GM23338 (cell line): ENCODE measurements at regions not wholly inside any gene's neighbourhood (a gene's known extent, or its start where the extent isn't known, plus 50 kb on each side); places are given as distances from the start of the nearest gene placed in this dataset.

Source experiments
- ATAC-seq: fragments of 200-7000 bp; cut with Tn5 transposase; 3 replicates; pipeline ENCODE4 v1.9.1; 2020
- DNase-seq: peaks from one replicate; pipeline ENCODE4 v3.0.0-alpha.2; 2015; ENCODE audit warnings: low spot score
- H2AFZ ChIP-seq: fragments of 200-600 bp; sonication (generic); 2 replicates; pipeline ENCODE4 v1.8.0; 2016; ENCODE audit warnings: antibody characterized with exemption, mild to moderate bottlenecking, moderate library complexity
- H3F3A ChIP-seq: fragments of 200-600 bp; sonication (generic); replicated peaks from 2 replicates; pipeline ENCODE4 v1.8.0; 2017; ENCODE audit warnings: antibody characterized with exemption, mixed run types, low read depth
- H3K27ac ChIP-seq: fragments of 200-600 bp; sonication (generic); 2 replicates; pipeline ENCODE4 v1.6.1; 2016; ENCODE audit warnings: low read depth
- H3K27me3 ChIP-seq: fragments of 200-600 bp; sonication (generic); 2 replicates; pipeline ENCODE4 v1.8.0; 2016; ENCODE audit warnings: mild to moderate bottlenecking, mixed run types, moderate library complexity; ENCODE audit not compliant: insufficient read depth
- H3K36me3 ChIP-seq: fragments of 200-600 bp; sonication (generic); 2 replicates; pipeline ENCODE4 v1.8.0; 2016; ENCODE audit warnings: mild to moderate bottlenecking; ENCODE audit not compliant: insufficient read depth
- H3K4me1 ChIP-seq: fragments of 200-600 bp; sonication (generic); 2 replicates; pipeline ENCODE4 v1.8.0; 2016; ENCODE audit warnings: mild to moderate bottlenecking, moderate library complexity; ENCODE audit not compliant: insufficient read depth
- H3K4me2 ChIP-seq: fragments of 200-600 bp; sonication (generic); 2 replicates; pipeline ENCODE4 v1.7.1; 2017; ENCODE audit warnings: mixed run types
- H3K4me3 ChIP-seq: fragments of 200-600 bp; sonication (generic); 2 replicates; pipeline ENCODE4 v1.6.1; 2016; ENCODE audit warnings: mixed run types
- H3K79me2 ChIP-seq: fragments of 200-600 bp; sonication (generic); replicated peaks from 2 replicates; pipeline ENCODE4 v1.8.0; 2017; ENCODE audit warnings: mild to moderate bottlenecking; ENCODE audit not compliant: insufficient read depth
- H3K9me2 ChIP-seq: fragments of 200-600 bp; sonication (generic); 2 replicates; pipeline ENCODE4 v1.8.0; 2017; ENCODE audit not compliant: insufficient read depth
- H4K20me1 ChIP-seq: fragments of 200-600 bp; sonication (generic); replicated peaks from 2 replicates; pipeline ENCODE4 v1.8.0; 2017; ENCODE audit warnings: mild to moderate bottlenecking; ENCODE audit not compliant: insufficient read depth
- H3K27ac Mint-ChIP-seq: 2 replicates; pipeline ENCODE4 v1.8.0; 2020; ENCODE audit warnings: inconsistent platforms, mild to moderate bottlenecking, moderate library complexity, mixed read lengths
- H3K27me3 Mint-ChIP-seq: 3 replicates; pipeline ENCODE4 v1.8.0; 2022; ENCODE audit warnings: low read depth, mild to moderate bottlenecking, moderate library complexity, mixed read lengths, inconsistent platforms; ENCODE audit not compliant: insufficient read depth, poor library complexity
- H3K36me3 Mint-ChIP-seq: 3 replicates; pipeline ENCODE4 v1.8.0; 2021; ENCODE audit warnings: low read depth, mild to moderate bottlenecking, inconsistent platforms, moderate library complexity, mixed read lengths
- H3K4me1 Mint-ChIP-seq: 3 replicates; pipeline ENCODE4 v1.8.0; 2020; ENCODE audit warnings: mild to moderate bottlenecking, inconsistent platforms, mixed read lengths
- H3K4me3 Mint-ChIP-seq: 3 replicates; pipeline ENCODE4 v1.8.0; 2021; ENCODE audit warnings: moderate library complexity, mild to moderate bottlenecking, inconsistent platforms, mixed read lengths
- H3K9me3 Mint-ChIP-seq: 3 replicates; pipeline ENCODE4 v1.8.0; 2020; ENCODE audit warnings: moderate library complexity, mild to moderate bottlenecking, inconsistent platforms, mixed read lengths
- CREB1 ChIP-seq: fragments of 250-450 bp; sonication (Bioruptor Pico); IDR thresholded peaks from 2 replicates; pipeline ENCODE4 v1.5.0; 2020; ENCODE audit warnings: low read depth, mild to moderate bottlenecking, moderate library complexity
- EZH2 ChIP-seq: fragments of 200-600 bp; sonication (generic); IDR thresholded peaks from one replicate; pipeline ENCODE4 v1.8.0; 2017; ENCODE audit warnings: antibody characterized with exemption, mild to moderate bottlenecking, low read depth; ENCODE audit not compliant: unreplicated experiment
- EZH2phosphoT487 ChIP-seq: fragments of 200-600 bp; sonication (generic); IDR thresholded peaks from one replicate; pipeline ENCODE4 v1.8.1; 2018; ENCODE audit warnings: antibody characterized with exemption; ENCODE audit not compliant: unreplicated experiment
- JUNB ChIP-seq: IDR thresholded peaks from one replicate; pipeline ENCODE4 v1.6.1; 2016; ENCODE audit warnings: antibody characterized with exemption; ENCODE audit not compliant: unreplicated experiment
- NANOG ChIP-seq: IDR thresholded peaks from 2 replicates; pipeline ENCODE4 v1.6.1; 2016; ENCODE audit warnings: antibody characterized with exemption, borderline replicate concordance
- POLR2AphosphoS5 ChIP-seq: IDR thresholded peaks from 2 replicates; pipeline ENCODE4 v1.6.1; 2016; ENCODE audit warnings: antibody characterized with exemption, low read depth
- ZNF114 ChIP-seq: fragments of 250-450 bp; sonication (Bioruptor Pico); IDR thresholded peaks from 2 replicates; pipeline ENCODE4 v1.5.0; 2020; ENCODE audit warnings: mild to moderate bottlenecking, moderate library complexity
- ZNF331 ChIP-seq: fragments of 250-450 bp; sonication (Bioruptor Pico); IDR thresholded peaks from 2 replicates; pipeline ENCODE4 v1.5.0; 2020; ENCODE audit warnings: low read depth, mild to moderate bottlenecking, moderate library complexity
- TF ChIP-seq, protein P1 (sequence below): IDR thresholded peaks from 2 replicates; pipeline ENCODE4 v1.6.1; 2016; ENCODE audit warnings: antibody characterized with exemption

- Histone ChIP-seq H3K4me3 (no peak overlapping the region), H3K9me2 (no peaks in the 10 kb centered on the region), H3K36me3 (no peaks in the 10 kb centered on the region), H3K79me2 (no peaks in the 10 kb centered on the region), H3K27me3 (no peaks in the 10 kb centered on the region), H4K20me1 (no peaks in the 10 kb centered on the region), H3K4me2 (no peak overlapping the region), H3F3A (no peaks in the 10 kb centered on the region), H3K27ac (no peak overlapping the region), H3K4me1 (no peaks in the 10 kb centered on the region), H2AFZ (no peak overlapping the region)
- Mint-ChIP-seq H3K27me3 (no peaks in the 10 kb centered on the region), H3K4me1 (no peaks in the 10 kb centered on the region), H3K9me3 (peaks cover 41% of the 10 kb centered on the region), H3K27ac (no peak overlapping the region), H3K36me3 (peaks cover 6% of the 10 kb centered on the region; the same call in 2 of the 3 replicates), H3K4me3 (no peak overlapping the region)
- no peak for ATAC-seq
- TF ChIP-seq EZH2phosphoT487 (no peak), CREB1 (no peak), EZH2 (no peak), ZNF331 (CRISPR knock-in tag) (no peak), POLR2AphosphoS5 (no peak), NANOG (no peak), ZNF114 (CRISPR knock-in tag) (no peak)
- TF ChIP-seq, protein P1, sequence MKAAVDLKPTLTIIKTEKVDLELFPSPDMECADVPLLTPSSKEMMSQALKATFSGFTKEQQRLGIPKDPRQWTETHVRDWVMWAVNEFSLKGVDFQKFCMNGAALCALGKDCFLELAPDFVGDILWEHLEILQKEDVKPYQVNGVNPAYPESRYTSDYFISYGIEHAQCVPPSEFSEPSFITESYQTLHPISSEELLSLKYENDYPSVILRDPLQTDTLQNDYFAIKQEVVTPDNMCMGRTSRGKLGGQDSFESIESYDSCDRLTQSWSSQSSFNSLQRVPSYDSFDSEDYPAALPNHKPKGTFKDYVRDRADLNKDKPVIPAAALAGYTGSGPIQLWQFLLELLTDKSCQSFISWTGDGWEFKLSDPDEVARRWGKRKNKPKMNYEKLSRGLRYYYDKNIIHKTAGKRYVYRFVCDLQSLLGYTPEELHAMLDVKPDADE, result no peak
- DNase-seq, result no peak
Observed at GRCh38 chr10:131797626-131798025, 103.2 kb upstream of the PPP2R2D start.

- peaks cover 6% of the 10 kb centered on the region; the same call in 2 of the 3 replicates for H3K36me3 Mint-ChIP-seq
Observed at GRCh38 chr10:131799429-131799828, 101.4 kb upstream of the PPP2R2D start.

More at GRCh38 chr10:131799429-131799828, 101.4 kb upstream of the PPP2R2D start:
- H3K4me1 ChIP-seq, result no peaks in the 10 kb centered on the region
- H3K4me1 Mint-ChIP-seq, result peaks cover under 1% of the 10 kb centered on the region; the same call in 2 of the 3 replicates
- no peak for TF ChIP-seq JUNB
- TF ChIP-seq, protein P1, result no peak
- no peak for TF ChIP-seq NANOG
- TF ChIP-seq ZNF114 (CRISPR knock-in tag), result no peak
- no peak for TF ChIP-seq ZNF331 (CRISPR knock-in tag)
- no peak for TF ChIP-seq CREB1
- H3K79me2 ChIP-seq, result no peaks in the 10 kb centered on the region
- H3K9me2 ChIP-seq, result no peaks in the 10 kb centered on the region
- no peak for DNase-seq
- no peaks in the 10 kb centered on the region for H3F3A ChIP-seq
- no peak for ATAC-seq
- no peak overlapping the region for H3K4me3 Mint-ChIP-seq
- no peak overlapping the region for H3K4me3 ChIP-seq
- no peaks in the 10 kb centered on the region for H3K36me3 ChIP-seq
- H4K20me1 ChIP-seq, result no peaks in the 10 kb centered on the region
- H3K4me2 ChIP-seq, result no peak overlapping the region
- peaks cover 39% of the 10 kb centered on the region for H3K9me3 Mint-ChIP-seq
- H3K27me3 Mint-ChIP-seq, result peaks cover 2% of the 10 kb centered on the region
- H3K27ac ChIP-seq, result no peak overlapping the region
- no peak overlapping the region for H2AFZ ChIP-seq
- no peak overlapping the region for H3K27ac Mint-ChIP-seq
- no peaks in the 10 kb centered on the region for H3K27me3 ChIP-seq
